SK-N-SH treated with all-trans-retinoic acid at 6 μM for 48 hours (cell line): ENCODE measurements at regions not wholly inside any gene's neighbourhood (a gene's known extent, or its start where the extent isn't known, plus 50 kb on each side); places are given as distances from the start of the nearest gene placed in this dataset.

Experiments used
- ATAC-seq: fragments of 200-7000 bp; cut with Tn5 transposase; 3 replicates; pipeline ENCODE4 v1.9.1; 2020; ENCODE audit warnings: mild to moderate bottlenecking, moderate library complexity
- BACH2 ChIP-seq: fragments of 250-450 bp; sonication (Bioruptor Pico); IDR thresholded peaks from 2 replicates; pipeline ENCODE4 v1.9.0; 2021; ENCODE audit warnings: mild to moderate bottlenecking, borderline replicate concordance
- CREB5 ChIP-seq: fragments of 250-450 bp; sonication (Bioruptor Pico); IDR thresholded peaks from 2 replicates; pipeline ENCODE4 v1.5.1; 2020; ENCODE audit warnings: low read depth, mild to moderate bottlenecking, moderate library complexity
- CSRNP3 ChIP-seq: fragments of 250-450 bp; sonication (Bioruptor Pico); IDR thresholded peaks from 2 replicates; pipeline ENCODE4 v1.5.1; 2021; ENCODE audit warnings: mild to moderate bottlenecking, moderate library complexity
- ESRRG ChIP-seq: fragments of 250-450 bp; sonication (Bioruptor Pico); IDR thresholded peaks from 2 replicates; pipeline ENCODE4 v1.6.1; 2021; ENCODE audit warnings: mild to moderate bottlenecking
- GLIS3 ChIP-seq: fragments of 250-450 bp; sonication (Bioruptor Pico); IDR thresholded peaks from 2 replicates; pipeline ENCODE4 v1.5.0; 2020; ENCODE audit warnings: mild to moderate bottlenecking, moderate library complexity
- ISL1 ChIP-seq: fragments of 250-450 bp; sonication (Bioruptor Pico); IDR thresholded peaks from 2 replicates; pipeline ENCODE4 v2.1.2; 2022; ENCODE audit warnings: mild to moderate bottlenecking, moderate library complexity
- OSR1 ChIP-seq: fragments of 250-450 bp; sonication (Bioruptor Pico); IDR thresholded peaks from 2 replicates; pipeline ENCODE4 v1.8.0; 2022; ENCODE audit warnings: moderate library complexity, mild to moderate bottlenecking, inconsistent platforms
- POU6F1 ChIP-seq: fragments of 250-450 bp; sonication (Bioruptor Pico); IDR thresholded peaks from 2 replicates; pipeline ENCODE4 v1.8.0; 2021; ENCODE audit warnings: low read depth, mild to moderate bottlenecking, moderate library complexity, borderline replicate concordance
- RARB ChIP-seq: fragments of 250-450 bp; sonication (Bioruptor Pico); IDR thresholded peaks from 2 replicates; pipeline ENCODE4 v1.8.0; 2021; ENCODE audit warnings: mild to moderate bottlenecking, moderate library complexity
- SNAI2 ChIP-seq: fragments of 250-450 bp; sonication (Bioruptor Pico); IDR thresholded peaks from 2 replicates; pipeline ENCODE4 v1.5.0; 2020; ENCODE audit warnings: mild to moderate bottlenecking, moderate library complexity
- TCF4 ChIP-seq: fragments of 250-450 bp; sonication (Bioruptor Pico); IDR thresholded peaks from 2 replicates; pipeline ENCODE4 v1.8.0; 2021; ENCODE audit warnings: mild to moderate bottlenecking, moderate library complexity, borderline replicate concordance
- TOX ChIP-seq: fragments of 250-450 bp; sonication (Bioruptor Pico); IDR thresholded peaks from 2 replicates; pipeline ENCODE4 v1.8.0; 2021; ENCODE audit warnings: mild to moderate bottlenecking, moderate library complexity, borderline replicate concordance
- ZC3H10 ChIP-seq: fragments of 250-450 bp; sonication (Bioruptor Pico); IDR thresholded peaks from 2 replicates; pipeline ENCODE4 v1.5.1; 2021; ENCODE audit warnings: mild to moderate bottlenecking, moderate library complexity
- ZFP3 ChIP-seq: fragments of 250-450 bp; sonication (Bioruptor Pico); IDR thresholded peaks from 2 replicates; pipeline ENCODE4 v1.5.0; 2020; ENCODE audit warnings: mild to moderate bottlenecking, moderate library complexity
- ZFP30 ChIP-seq: fragments of 450-650 bp; formaldehyde crosslinking; IDR thresholded peaks from 2 replicates; pipeline ENCODE4 v1.5.0; 2022; ENCODE audit warnings: mild to moderate bottlenecking, moderate library complexity
- ZNF565 ChIP-seq: fragments of 450-650 bp; formaldehyde crosslinking; conservative IDR thresholded peaks from 2 replicates; pipeline ENCODE4 v1.5.0; 2020; ENCODE audit warnings: low read depth, mild to moderate bottlenecking, moderate library complexity
- ZNF70 ChIP-seq: fragments of 450-650 bp; formaldehyde crosslinking; IDR thresholded peaks from 2 replicates; pipeline ENCODE4 v1.5.0; 2020; ENCODE audit warnings: mild to moderate bottlenecking, moderate library complexity
- ZNF8 ChIP-seq: fragments of 450-650 bp; formaldehyde crosslinking; IDR thresholded peaks from 2 replicates; pipeline ENCODE4 v1.5.0; 2020; ENCODE audit warnings: mild to moderate bottlenecking, moderate library complexity
- TF ChIP-seq, protein P1 (sequence below): fragments of 250-450 bp; sonication (Bioruptor Pico); IDR thresholded peaks from 2 replicates; pipeline ENCODE4 v1.8.0; 2020; ENCODE audit warnings: mild to moderate bottlenecking, moderate library complexity, borderline replicate concordance
- TF ChIP-seq, protein P2 (sequence below): fragments of 250-450 bp; sonication (Bioruptor Pico); IDR thresholded peaks from 2 replicates; pipeline ENCODE4 v1.5.0; 2020; ENCODE audit warnings: mild to moderate bottlenecking, moderate library complexity

DNA sequence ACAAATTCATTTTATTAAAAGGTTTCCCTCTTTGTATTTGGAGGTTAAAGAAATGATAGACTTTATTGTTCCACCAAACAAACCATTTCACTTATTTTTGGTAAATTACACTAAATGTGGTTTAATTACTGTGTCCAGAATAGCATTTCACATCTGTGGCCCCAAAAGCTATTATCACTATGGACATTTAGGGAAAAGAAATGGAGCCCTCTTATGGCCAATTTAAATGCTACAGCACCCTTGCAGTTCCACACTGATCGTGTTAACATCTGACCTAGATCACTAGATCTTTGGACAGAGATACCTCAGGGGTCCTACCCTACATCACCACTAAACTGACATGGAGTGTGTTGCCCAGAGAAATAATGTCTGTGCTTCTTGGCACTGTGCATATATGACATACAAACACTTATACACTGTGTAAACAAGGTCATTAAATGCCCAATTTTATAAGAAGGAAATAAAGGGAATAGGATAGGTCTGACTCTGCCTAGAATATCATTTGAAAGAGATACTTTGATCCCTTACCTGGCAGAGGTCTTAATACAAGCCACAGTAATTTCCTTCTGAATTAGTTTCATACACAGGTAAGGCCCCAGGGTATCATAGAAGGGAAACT is 163.9 kb downstream of the KDR start (continued):
- no peak for TF ChIP-seq ZFP30 (CRISPR knock-in tag)

- TF ChIP-seq POU6F1 (CRISPR knock-in tag) (no peak), GLIS3 (CRISPR knock-in tag) (no peak), TOX (CRISPR knock-in tag) (no peak), CREB5 (CRISPR knock-in tag) (no peak), ZNF565 (no peak), ZNF70 (CRISPR knock-in tag) (no peak), BACH2 (no peak), SNAI2 (CRISPR knock-in tag) (no peak), ZFP3 (no peak), OSR1 (CRISPR knock-in tag) (no peak), RARB (no peak), ZC3H10 (CRISPR knock-in tag) (no peak), ZFP30 (CRISPR knock-in tag) (no peak), ZNF8 (no peak), CSRNP3 (no peak), ESRRG (CRISPR knock-in tag) (no peak)
- TF ChIP-seq, protein P1, sequence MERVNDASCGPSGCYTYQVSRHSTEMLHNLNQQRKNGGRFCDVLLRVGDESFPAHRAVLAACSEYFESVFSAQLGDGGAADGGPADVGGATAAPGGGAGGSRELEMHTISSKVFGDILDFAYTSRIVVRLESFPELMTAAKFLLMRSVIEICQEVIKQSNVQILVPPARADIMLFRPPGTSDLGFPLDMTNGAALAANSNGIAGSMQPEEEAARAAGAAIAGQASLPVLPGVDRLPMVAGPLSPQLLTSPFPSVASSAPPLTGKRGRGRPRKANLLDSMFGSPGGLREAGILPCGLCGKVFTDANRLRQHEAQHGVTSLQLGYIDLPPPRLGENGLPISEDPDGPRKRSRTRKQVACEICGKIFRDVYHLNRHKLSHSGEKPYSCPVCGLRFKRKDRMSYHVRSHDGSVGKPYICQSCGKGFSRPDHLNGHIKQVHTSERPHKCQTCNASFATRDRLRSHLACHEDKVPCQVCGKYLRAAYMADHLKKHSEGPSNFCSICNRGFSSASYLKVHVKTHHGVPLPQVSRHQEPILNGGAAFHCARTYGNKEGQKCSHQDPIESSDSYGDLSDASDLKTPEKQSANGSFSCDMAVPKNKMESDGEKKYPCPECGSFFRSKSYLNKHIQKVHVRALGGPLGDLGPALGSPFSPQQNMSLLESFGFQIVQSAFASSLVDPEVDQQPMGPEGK (CRISPR knock-in tag): no peak
- TF ChIP-seq, protein P2, sequence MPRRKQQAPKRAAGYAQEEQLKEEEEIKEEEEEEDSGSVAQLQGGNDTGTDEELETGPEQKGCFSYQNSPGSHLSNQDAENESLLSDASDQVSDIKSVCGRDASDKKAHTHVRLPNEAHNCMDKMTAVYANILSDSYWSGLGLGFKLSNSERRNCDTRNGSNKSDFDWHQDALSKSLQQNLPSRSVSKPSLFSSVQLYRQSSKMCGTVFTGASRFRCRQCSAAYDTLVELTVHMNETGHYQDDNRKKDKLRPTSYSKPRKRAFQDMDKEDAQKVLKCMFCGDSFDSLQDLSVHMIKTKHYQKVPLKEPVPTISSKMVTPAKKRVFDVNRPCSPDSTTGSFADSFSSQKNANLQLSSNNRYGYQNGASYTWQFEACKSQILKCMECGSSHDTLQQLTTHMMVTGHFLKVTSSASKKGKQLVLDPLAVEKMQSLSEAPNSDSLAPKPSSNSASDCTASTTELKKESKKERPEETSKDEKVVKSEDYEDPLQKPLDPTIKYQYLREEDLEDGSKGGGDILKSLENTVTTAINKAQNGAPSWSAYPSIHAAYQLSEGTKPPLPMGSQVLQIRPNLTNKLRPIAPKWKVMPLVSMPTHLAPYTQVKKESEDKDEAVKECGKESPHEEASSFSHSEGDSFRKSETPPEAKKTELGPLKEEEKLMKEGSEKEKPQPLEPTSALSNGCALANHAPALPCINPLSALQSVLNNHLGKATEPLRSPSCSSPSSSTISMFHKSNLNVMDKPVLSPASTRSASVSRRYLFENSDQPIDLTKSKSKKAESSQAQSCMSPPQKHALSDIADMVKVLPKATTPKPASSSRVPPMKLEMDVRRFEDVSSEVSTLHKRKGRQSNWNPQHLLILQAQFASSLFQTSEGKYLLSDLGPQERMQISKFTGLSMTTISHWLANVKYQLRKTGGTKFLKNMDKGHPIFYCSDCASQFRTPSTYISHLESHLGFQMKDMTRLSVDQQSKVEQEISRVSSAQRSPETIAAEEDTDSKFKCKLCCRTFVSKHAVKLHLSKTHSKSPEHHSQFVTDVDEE: no peak
- no peak for ATAC-seq
These were observed 165.7 kb downstream of the KDR start for GRCh38 chr4:54959651-54960116.

DNA sequence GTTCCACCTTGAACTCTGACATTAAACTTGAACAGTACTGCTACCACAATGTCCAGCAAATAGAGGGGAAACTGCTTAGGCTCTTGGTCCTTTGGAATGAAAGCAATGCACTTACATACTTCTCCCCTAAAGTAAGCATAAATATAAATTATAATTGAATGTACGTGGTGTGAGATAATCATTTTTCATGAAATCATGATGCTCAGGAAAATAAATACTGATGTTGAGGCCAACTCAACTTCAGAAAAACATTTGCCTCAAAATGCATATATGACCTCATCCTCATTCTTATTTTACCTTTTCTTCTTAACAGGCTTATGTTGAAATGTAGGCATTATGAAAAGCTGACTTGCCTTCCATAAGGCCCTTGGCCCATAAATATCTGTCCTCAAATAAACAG is 166.3 kb downstream of the KDR start:
- TF ChIP-seq ZNF8 (no peak), ZNF70 (CRISPR knock-in tag) (no peak), OSR1 (CRISPR knock-in tag) (no peak), ZFP3 (no peak), BACH2 (no peak), ISL1 (CRISPR knock-in tag) (no peak), RARB (no peak), SNAI2 (CRISPR knock-in tag) (no peak), TCF4 (no peak), TOX (CRISPR knock-in tag) (no peak), ESRRG (CRISPR knock-in tag) (no peak), CREB5 (CRISPR knock-in tag) (no peak)
- TF ChIP-seq, protein P1 (CRISPR knock-in tag): no peak
- no peak for ATAC-seq
